Vagina (tissue), 2 donors: ENCODE measurements at regions not wholly inside any gene's neighbourhood (a gene's known extent, or its start where the extent isn't known, plus 50 kb on each side); places are given as distances from the start of the nearest gene placed in this dataset.

ENCODE experiments used
- DNase-seq, 2 donors: peaks; one replicate each; pipeline ENCODE4 v3.0.0-alpha.2; 2017; ENCODE audit errors: extremely low spot score in 2 of 2
- H3K27ac ChIP-seq: fragments of 200-600 bp; sonication (generic); one replicate; pipeline ENCODE4 v1.5.1; 2019
- H3K27me3 ChIP-seq: fragments of 200-600 bp; sonication (generic); one replicate; pipeline ENCODE4 v1.5.1; 2019
- H3K36me3 ChIP-seq, 2 donors: fragments of 200-600 bp; sonication (generic); one replicate each; pipeline ENCODE4 v1.5.1; 2017 to 2019
- H3K4me1 ChIP-seq: fragments of 200-600 bp; sonication (generic); one replicate; pipeline ENCODE4 v1.5.1; 2019
- H3K4me3 ChIP-seq, 2 donors: fragments of 200-600 bp; sonication (generic); 1 replicate in 1 of 2; 2 replicates in 1 of 2; pipeline ENCODE4 v1.5.1; 2016 to 2019
- H3K9me3 ChIP-seq: fragments of 200-600 bp; sonication (generic); one replicate; pipeline ENCODE4 v1.5.1; 2019
- POLR2A ChIP-seq, 2 donors: fragments of 450-650 bp; IDR thresholded peaks; one replicate each; pipeline ENCODE4 v1.6.1; 2017; ENCODE audit warnings: antibody characterized with exemption in 2 of 2, mild to moderate bottlenecking in 2 of 2, moderate library complexity in 2 of 2
- POLR2AphosphoS5 ChIP-seq, 2 donors: sonication (generic); formaldehyde crosslinking; IDR thresholded peaks; one replicate each; pipeline ENCODE4 v1.9.0; 2017; ENCODE audit warnings: antibody characterized with exemption in 2 of 2, mild to moderate bottlenecking in 2 of 2, low read depth in 1 of 2; ENCODE audit not compliant: insufficient read depth in 1 of 2
- intact Hi-C: fragments of 100-400 bp; cut with DNase I; formaldehyde crosslinking; loops from one replicate; pipeline ENCODE4 v1.15.1; 2023
- TF ChIP-seq, protein P1 (sequence below), 3 experiments: fragments of 450-650 bp in 2 of 3; fragments of 200-600 bp in 1 of 3; sonication (generic) in 1 of 3; IDR thresholded peaks; one replicate each; pipeline ENCODE4 v1.5.1; 2017 to 2019; ENCODE audit warnings: antibody characterized with exemption in 3 of 3, mild to moderate bottlenecking in 2 of 3, moderate library complexity in 2 of 3

DNA sequence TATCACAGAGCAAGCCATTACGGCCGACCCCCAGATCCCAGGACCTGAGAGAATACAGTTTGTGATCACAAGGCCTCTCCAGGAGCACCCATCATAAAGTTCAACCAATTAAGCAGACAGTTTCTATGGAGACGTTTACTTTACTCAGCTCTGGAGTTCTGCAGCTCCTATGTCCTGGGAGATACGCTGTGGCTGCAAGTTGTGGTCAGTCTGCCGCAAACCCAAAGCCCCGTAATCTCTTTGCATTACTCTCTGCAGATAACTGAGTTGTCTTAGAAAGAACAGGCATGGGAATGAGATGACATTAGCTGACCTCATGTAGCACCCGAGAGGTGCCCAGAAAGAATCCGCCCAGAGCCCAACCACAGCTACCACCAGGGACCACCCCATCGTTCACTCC, 305.1 kb downstream of the FGFR2 start:
- Histone ChIP-seq H3K9me3 (no peaks in the 10 kb centered on the region), H3K4me3 (no peak overlapping the region), H3K36me3 (no peaks in the 10 kb centered on the region), H3K27ac (no peak overlapping the region), H3K27me3 (no peaks in the 10 kb centered on the region), H3K4me1 (no peaks in the 10 kb centered on the region)
- intact Hi-C loops, result no loop called here
- TF ChIP-seq POLR2AphosphoS5 (IDR thresholded peaks at IDR 0.05; ENCODE audit: insufficient read depth in 1 of 2, low read depth in 1 of 2), result no peak
- TF ChIP-seq POLR2A (IDR thresholded peaks at IDR 0.05), result no peak
- TF ChIP-seq, protein P1, sequence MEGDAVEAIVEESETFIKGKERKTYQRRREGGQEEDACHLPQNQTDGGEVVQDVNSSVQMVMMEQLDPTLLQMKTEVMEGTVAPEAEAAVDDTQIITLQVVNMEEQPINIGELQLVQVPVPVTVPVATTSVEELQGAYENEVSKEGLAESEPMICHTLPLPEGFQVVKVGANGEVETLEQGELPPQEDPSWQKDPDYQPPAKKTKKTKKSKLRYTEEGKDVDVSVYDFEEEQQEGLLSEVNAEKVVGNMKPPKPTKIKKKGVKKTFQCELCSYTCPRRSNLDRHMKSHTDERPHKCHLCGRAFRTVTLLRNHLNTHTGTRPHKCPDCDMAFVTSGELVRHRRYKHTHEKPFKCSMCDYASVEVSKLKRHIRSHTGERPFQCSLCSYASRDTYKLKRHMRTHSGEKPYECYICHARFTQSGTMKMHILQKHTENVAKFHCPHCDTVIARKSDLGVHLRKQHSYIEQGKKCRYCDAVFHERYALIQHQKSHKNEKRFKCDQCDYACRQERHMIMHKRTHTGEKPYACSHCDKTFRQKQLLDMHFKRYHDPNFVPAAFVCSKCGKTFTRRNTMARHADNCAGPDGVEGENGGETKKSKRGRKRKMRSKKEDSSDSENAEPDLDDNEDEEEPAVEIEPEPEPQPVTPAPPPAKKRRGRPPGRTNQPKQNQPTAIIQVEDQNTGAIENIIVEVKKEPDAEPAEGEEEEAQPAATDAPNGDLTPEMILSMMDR (IDR thresholded peaks at IDR 0.05), result no peak
- DNase-seq, result no peak

DNA sequence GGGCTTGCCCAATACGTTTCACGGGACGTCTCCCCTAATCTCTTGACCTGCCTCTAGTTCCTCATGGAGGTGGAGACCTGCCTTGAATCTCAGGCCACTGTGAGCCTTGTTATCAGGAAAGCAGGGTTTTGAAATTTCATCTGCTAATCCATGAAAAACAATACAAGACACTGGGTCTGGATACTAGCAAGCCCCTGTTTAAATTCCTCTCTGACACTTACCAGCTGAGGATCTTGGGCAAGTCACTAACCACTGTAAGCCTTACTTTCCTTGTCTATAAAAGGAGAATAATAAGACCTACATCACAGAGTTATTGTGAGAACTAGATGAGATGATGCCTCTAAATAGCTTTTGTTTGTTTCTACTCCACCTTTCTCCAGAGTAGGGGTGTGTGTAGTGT, 303.6 kb downstream of the FGFR2 start:
- Histone ChIP-seq H3K27me3 (no peaks in the 10 kb centered on the region), H3K36me3 (no peaks in the 10 kb centered on the region), H3K4me3 (no peak overlapping the region), H3K27ac (no peak overlapping the region), H3K9me3 (no peaks in the 10 kb centered on the region), H3K4me1 (no peaks in the 10 kb centered on the region)
- DNase-seq, result no peak
- intact Hi-C loops, result no loop called here
- TF ChIP-seq POLR2AphosphoS5 (IDR thresholded peaks at IDR 0.05; ENCODE audit: insufficient read depth in 1 of 2, low read depth in 1 of 2) (no peak), POLR2A (IDR thresholded peaks at IDR 0.05) (no peak)
- TF ChIP-seq, protein P1 (IDR thresholded peaks at IDR 0.05), result no peak

DNA sequence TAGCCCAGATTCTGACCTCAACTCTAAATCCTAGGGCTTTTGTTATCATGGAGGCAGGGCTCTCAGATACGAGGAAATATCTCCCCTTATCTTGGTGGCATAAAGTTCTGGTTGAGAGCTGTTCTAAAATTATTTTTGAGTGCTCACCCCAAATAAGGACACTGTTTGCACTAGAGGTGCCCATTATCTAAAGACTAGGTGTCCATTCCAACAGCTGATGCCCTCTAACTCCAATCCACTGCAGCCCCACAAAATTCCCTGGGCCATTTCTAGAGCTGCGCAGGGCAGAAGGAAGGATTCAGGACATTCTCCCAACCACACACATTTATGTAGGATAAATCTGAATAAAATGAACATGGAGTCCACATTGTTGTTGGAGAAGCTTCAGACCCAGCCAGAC, 301.9 kb downstream of the FGFR2 start:
- Histone ChIP-seq H3K4me1 (no peaks in the 10 kb centered on the region), H3K27ac (no peak overlapping the region), H3K4me3 (no peak overlapping the region), H3K9me3 (no peaks in the 10 kb centered on the region), H3K36me3 (no peaks in the 10 kb centered on the region), H3K27me3 (no peaks in the 10 kb centered on the region)
- intact Hi-C loops, result no loop called here
- TF ChIP-seq POLR2A (IDR thresholded peaks at IDR 0.05) (no peak), POLR2AphosphoS5 (IDR thresholded peaks at IDR 0.05; ENCODE audit: insufficient read depth in 1 of 2, low read depth in 1 of 2) (no peak)
- TF ChIP-seq, protein P1 (IDR thresholded peaks at IDR 0.05), result no peak
- DNase-seq, result no peak

DNA sequence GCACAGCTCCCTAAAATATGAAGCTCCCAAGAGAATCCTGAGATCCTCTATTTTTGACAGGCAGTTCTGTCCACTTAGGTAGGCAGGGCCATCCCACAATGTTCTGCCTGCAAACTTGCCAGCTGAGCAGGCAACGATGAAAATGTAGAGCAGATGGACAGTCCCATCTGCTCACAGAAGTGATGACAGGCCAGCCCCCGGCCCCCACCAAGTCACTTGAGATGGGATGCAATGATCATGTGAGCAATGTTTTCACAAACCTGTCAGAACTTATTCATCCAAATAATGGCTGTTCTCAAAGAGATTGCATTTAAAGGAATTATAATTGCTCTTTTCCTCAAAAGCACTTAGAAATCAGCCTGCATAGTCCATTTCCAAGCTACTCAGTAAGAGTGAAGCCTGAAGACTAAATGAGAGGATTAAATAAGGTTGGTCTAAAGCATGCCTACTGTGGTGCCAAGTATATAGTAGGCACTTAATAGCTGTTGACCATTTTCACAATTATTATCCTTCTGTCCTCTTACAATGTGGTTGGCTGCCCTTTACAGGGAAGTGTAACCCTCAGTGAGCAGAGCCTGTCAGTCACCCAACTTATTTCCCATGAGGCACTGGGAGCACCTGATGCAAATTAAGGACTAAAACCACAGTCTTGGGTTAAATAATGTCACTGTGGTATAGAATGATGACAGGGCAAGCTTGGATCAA, 301.2 kb downstream of the FGFR2 start:
- H3K4me1 ChIP-seq, result no peaks in the 10 kb centered on the region
- no peak for TF ChIP-seq POLR2A (IDR thresholded peaks at IDR 0.05)
- TF ChIP-seq, protein P1 (IDR thresholded peaks at IDR 0.05), result no peak
- no peak for TF ChIP-seq POLR2AphosphoS5 (IDR thresholded peaks at IDR 0.05; ENCODE audit: insufficient read depth in 1 of 2, low read depth in 1 of 2)
- no peaks in the 10 kb centered on the region for H3K9me3 ChIP-seq
- H3K27ac ChIP-seq, result no peak overlapping the region
- no peaks in the 10 kb centered on the region for H3K36me3 ChIP-seq
- no peaks in the 10 kb centered on the region for H3K27me3 ChIP-seq
- H3K4me3 ChIP-seq, result no peak overlapping the region
- no peak for DNase-seq
- intact Hi-C loops, result no loop called here

DNA sequence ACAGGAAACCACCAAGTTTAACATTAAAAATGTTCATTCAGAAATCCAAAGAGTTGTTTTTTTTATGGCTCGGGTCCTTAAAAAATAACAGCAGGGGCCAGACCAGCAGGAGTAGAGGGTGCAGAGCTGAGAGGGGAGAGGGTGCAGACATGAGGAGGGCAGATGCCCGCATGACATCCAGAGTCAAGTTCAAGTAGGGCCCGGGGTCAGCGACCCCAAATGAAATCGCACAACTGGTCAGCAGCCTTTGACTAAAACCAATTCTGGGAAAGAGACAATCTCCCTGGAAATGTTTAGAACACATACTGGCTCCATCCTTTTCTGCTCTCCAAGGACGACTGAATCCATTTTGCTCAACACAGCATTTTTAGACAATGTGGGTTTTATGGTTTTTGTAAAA, 297.5 kb downstream of the FGFR2 start:
- Histone ChIP-seq H3K27ac (no peak overlapping the region), H3K27me3 (no peaks in the 10 kb centered on the region), H3K4me1 (no peaks in the 10 kb centered on the region), H3K36me3 (no peaks in the 10 kb centered on the region), H3K4me3 (no peak overlapping the region), H3K9me3 (no peaks in the 10 kb centered on the region)
- TF ChIP-seq, protein P1 (IDR thresholded peaks at IDR 0.05), result no peak
- TF ChIP-seq POLR2A (IDR thresholded peaks at IDR 0.05) (no peak), POLR2AphosphoS5 (IDR thresholded peaks at IDR 0.05; ENCODE audit: insufficient read depth in 1 of 2, low read depth in 1 of 2) (no peak)
- intact Hi-C loops, result no loop called here
- DNase-seq, result peak in 1 of 2 donors; percentile 34
